Mammary epithelial cell (primary cell): ENCODE measurements at regions not wholly inside any gene's neighbourhood (a gene's known extent, or its start where the extent isn't known, plus 50 kb on each side); places are given as distances from the start of the nearest gene placed in this dataset.

Experiments used
- CTCF ChIP-seq, 2 donors: IDR thresholded peaks in 1 of 2; conservative IDR thresholded peaks in 1 of 2; 2 replicates each; pipeline ENCODE4 v1.5.1; 2011 to 2012; ENCODE audit warnings: inconsistent platforms in 2 of 2, low read length in 2 of 2, mild to moderate bottlenecking in 2 of 2, control low read depth in 1 of 2, low read depth in 1 of 2; ENCODE audit not compliant: insufficient read depth in 1 of 2; ENCODE audit errors: extremely low read depth in 1 of 2
- EZH2 ChIP-seq: IDR thresholded peaks from 2 replicates; pipeline ENCODE4 v1.6.1; 2012; ENCODE audit warnings: low read length, inconsistent platforms, borderline replicate concordance

- TF ChIP-seq CTCF (conservative IDR thresholded peaks at IDR 0.05 in 1 of 2, IDR thresholded peaks at IDR 0.05 in 1 of 2; ENCODE audit: extremely low read depth in 1 of 2, insufficient read depth in 1 of 2, low read depth in 1 of 2, low read length in 2 of 2) (no peak), EZH2 (no peak)
Measured at GRCh38 chr14:30243207-30243606, 315.6 kb upstream of the PRKD1 start.
